Fibroblast of lung (primary cell): ENCODE measurements at regions not wholly inside any gene's neighbourhood (a gene's known extent, or its start where the extent isn't known, plus 50 kb on each side); places are given as distances from the start of the nearest gene placed in this dataset.

Experiments
- CTCF ChIP-seq, 2 donors: IDR thresholded peaks in 1 of 2; conservative IDR thresholded peaks in 1 of 2; 1 replicate in 1 of 2; 2 replicates in 1 of 2; pipeline ENCODE4 v1.5.1; 2011 to 2012; ENCODE audit warnings: low read length in 2 of 2, control low read depth in 1 of 2, inconsistent platforms in 1 of 2, low read depth in 1 of 2, mild to moderate bottlenecking in 1 of 2
- EZH2 ChIP-seq: IDR thresholded peaks from 2 replicates; pipeline ENCODE4 v1.5.1; 2012; ENCODE audit warnings: low read length, control low read depth, mild to moderate bottlenecking; ENCODE audit errors: missing control alignments

- no peak for TF ChIP-seq CTCF (conservative IDR thresholded peaks at IDR 0.05 in 1 of 2, IDR thresholded peaks at IDR 0.05 in 1 of 2; ENCODE audit: low read depth in 1 of 2, low read length in 2 of 2)
- TF ChIP-seq EZH2 = no peak
These were observed 794.0 kb downstream of the TBC1D22A start for GRCh38 chr22:47556473-47556872.
